Body of pancreas (tissue), 4 donors: ENCODE measurements at regions not wholly inside any gene's neighbourhood (a gene's known extent, or its start where the extent isn't known, plus 50 kb on each side); places are given as distances from the start of the nearest gene placed in this dataset.
A peak's percentile ranks its signal among the peaks of the same experiment; 100 is the strongest.

ENCODE experiments used
- ATAC-seq: fragments of 150-250 bp; one replicate; pipeline ENCODE4 v1.9.1; 2016
- DNase-seq, 4 donors: peaks; one replicate each; pipeline ENCODE4 v3.0.0-alpha.2; 2019
- H3K27ac ChIP-seq, 4 donors: fragments of 200-600 bp; sonication (generic); 1 replicate in 3 of 4; 2 replicates in 1 of 4; pipeline versions ENCODE4 v1.5.1 to v1.6.1; 2016 to 2019; ENCODE audit warnings: mild to moderate bottlenecking in 1 of 4, mixed read lengths in 1 of 4, moderate library complexity in 1 of 4
- H3K27me3 ChIP-seq, 2 donors: fragments of 200-600 bp; sonication (generic); one replicate each; pipeline ENCODE4 v1.6.0; 2016; ENCODE audit warnings: mild to moderate bottlenecking in 1 of 2
- H3K36me3 ChIP-seq, 2 donors: fragments of 200-600 bp; sonication (generic); replicated peaks in 1 of 2; 2 replicates each; pipeline ENCODE4 v1.5.1; 2016; ENCODE audit warnings: low read depth in 2 of 2; ENCODE audit not compliant: insufficient read depth in 1 of 2
- H3K4me1 ChIP-seq: fragments of 200-600 bp; sonication (generic); one replicate; pipeline ENCODE4 v1.6.0; 2016
- H3K4me3 ChIP-seq, 2 donors: fragments of 200-600 bp; sonication (generic); 1 replicate in 1 of 2; 2 replicates in 1 of 2; pipeline ENCODE4 v1.5.1; 2016 to 2019
- H3K9me3 ChIP-seq, 3 donors: fragments of 200-600 bp; sonication (generic); 1 replicate in 2 of 3; 2 replicates in 1 of 3; pipeline ENCODE4 v1.5.1; 2016
- CTCF ChIP-seq, 7 experiments: fragments of 450-650 bp in 4 of 7; fragments of 200-600 bp in 3 of 7; sonication (generic) in 3 of 7; IDR thresholded peaks; one replicate each; pipeline ENCODE4 v1.5.1; 2016 to 2019; ENCODE audit warnings: antibody characterized with exemption in 7 of 7
- POLR2A ChIP-seq, 3 donors: fragments of 450-650 bp; IDR thresholded peaks; one replicate each; pipeline ENCODE4 v1.6.1; 2016; ENCODE audit warnings: antibody characterized with exemption in 3 of 3, mild to moderate bottlenecking in 2 of 3
- WGBS, 2 donors: methylation state at CpG; one replicate each; pipeline ENCODE4 v1.1.5; 2017; 5-methylcytosine and 5-hydroxymethylcytosine counted together
- intact Hi-C: fragments of 100-400 bp; cut with DNase I; formaldehyde crosslinking; loops from one replicate; pipeline ENCODE4 v1.15.1; 2023

GRCh38 chr10:119996944-119997343, 104.4 kb downstream of the SEC23IP start:
- intact Hi-C loops: no loop called here
- Histone ChIP-seq H3K9me3 (no peaks in the 10 kb centered on the region), H3K4me3 (no peak overlapping the region), H3K36me3 (no peaks in the 10 kb centered on the region), H3K27me3 (no peaks in the 10 kb centered on the region), H3K27ac (no peak overlapping the region), H3K4me1 (no peaks in the 10 kb centered on the region)
- TF ChIP-seq POLR2A (IDR thresholded peaks at IDR 0.05): no peak
- no peak for TF ChIP-seq CTCF (IDR thresholded peaks at IDR 0.05)
- no peak for DNase-seq
- no peak for ATAC-seq

GRCh38 chr10:119997429-119997828, 104.9 kb downstream of the SEC23IP start:
- intact Hi-C loops: no loop called here
- 69 to 71% methylated on average over 2 of the region's 2 CpGs for WGBS, 2 donors
- Histone ChIP-seq H3K9me3 (no peaks in the 10 kb centered on the region), H3K27me3 (no peaks in the 10 kb centered on the region), H3K4me3 (no peak overlapping the region), H3K27ac (no peak overlapping the region), H3K36me3 (no peaks in the 10 kb centered on the region), H3K4me1 (no peaks in the 10 kb centered on the region)
- ATAC-seq (no peak), DNase-seq (no peak)
- TF ChIP-seq POLR2A (IDR thresholded peaks at IDR 0.05) (no peak), CTCF (IDR thresholded peaks at IDR 0.05) (no peak)

GRCh38 chr10:120002785-120003184, 110.3 kb downstream of the SEC23IP start:
- no peak for DNase-seq
- TF ChIP-seq POLR2A (IDR thresholded peaks at IDR 0.05) (no peak), CTCF (IDR thresholded peaks at IDR 0.05) (no peak)
- 74 to 85% methylated on average over 5 of the region's 5 CpGs for WGBS, 2 donors

GRCh38 chr10:120005207-120006201, 113.0 kb downstream of the SEC23IP start:
- Histone ChIP-seq H3K9me3 (no peaks in the 10 kb centered on the region), H3K36me3 (no peaks in the 10 kb centered on the region), H3K4me3 (no peak overlapping the region), H3K4me1 (no peaks in the 10 kb centered on the region), H3K27ac (no peak overlapping the region), H3K27me3 (no peaks in the 10 kb centered on the region)
- intact Hi-C loops: no loop called here
- TF ChIP-seq POLR2A (IDR thresholded peaks at IDR 0.05) (no peak), CTCF (IDR thresholded peaks at IDR 0.05) (no peak)
- ATAC-seq (no peak), DNase-seq (peak in 3 of 4 donors; percentile 5 to 35 (median 18))
- WGBS, 2 donors: 20 to 25% methylated on average over 8 of the region's 8 CpGs

More at GRCh38 chr10:120002785-120003184, 110.3 kb downstream of the SEC23IP start:
- H3K27me3 ChIP-seq: no peaks in the 10 kb centered on the region
- H3K27ac ChIP-seq: no peak overlapping the region
- no peak for ATAC-seq
- intact Hi-C loops: no loop called here
- no peak overlapping the region for H3K4me3 ChIP-seq
- no peaks in the 10 kb centered on the region for H3K36me3 ChIP-seq
- no peaks in the 10 kb centered on the region for H3K9me3 ChIP-seq
- no peaks in the 10 kb centered on the region for H3K4me1 ChIP-seq
